Stomach (tissue), 4 donors: ENCODE measurements at regions not wholly inside any gene's neighbourhood (a gene's known extent, or its start where the extent isn't known, plus 50 kb on each side); places are given as distances from the start of the nearest gene placed in this dataset.

ENCODE experiments used
- CTCF ChIP-seq, 7 experiments: fragments of 450-650 bp in 4 of 7; fragments of 200-600 bp in 3 of 7; sonication (generic) in 3 of 7; IDR thresholded peaks; one replicate each; pipeline ENCODE4 v1.5.1; 2016 to 2019; ENCODE audit warnings: antibody characterized with exemption in 7 of 7, control low read depth in 2 of 7, mild to moderate bottlenecking in 1 of 7
- POLR2A ChIP-seq, 4 donors: fragments of 450-650 bp; IDR thresholded peaks; one replicate each; pipeline ENCODE4 v1.6.1; 2016; ENCODE audit warnings: antibody characterized with exemption in 4 of 4, control low read depth in 2 of 4, mild to moderate bottlenecking in 1 of 4, moderate library complexity in 1 of 4
- POLR2AphosphoS5 ChIP-seq, 3 donors: sonication (generic); formaldehyde crosslinking; IDR thresholded peaks; one replicate each; pipeline ENCODE4 v1.6.1; 2016; ENCODE audit warnings: antibody characterized with exemption in 3 of 3

- TF ChIP-seq POLR2AphosphoS5 (IDR thresholded peaks at IDR 0.05), result no peak
- TF ChIP-seq CTCF (IDR thresholded peaks at IDR 0.05), result no peak
- no peak for TF ChIP-seq POLR2A (IDR thresholded peaks at IDR 0.05)
Measured at GRCh38 chr20:53755733-53756531, 162.3 kb upstream of the ZNF217 start.
